NCI-H1436 (cell line): ENCODE measurements at regions not wholly inside any gene's neighbourhood (a gene's known extent, or its start where the extent isn't known, plus 50 kb on each side); places are given as distances from the start of the nearest gene placed in this dataset.
"Not testable (repeated sequence)": the region's sequence is repeated elsewhere in the genome, so short reads cannot be mapped to it uniquely, and the experiment has no call there.

Experiments used
- DNase-seq: peaks from one replicate; lab custom pipeline; 2025; lab: John Stamatoyannopoulos, UW

- no peak for DNase-seq
Observed at GRCh38 chr4:56142088-56142487, 193.3 kb downstream of the CEP135 start.

- DNase-seq, result no peak
Observed at GRCh38 chr4:56139241-56139827, 190.6 kb downstream of the CEP135 start.

- DNase-seq, result not testable (repeated sequence)
Observed at GRCh38 chr4:56134834-56135233, 186.1 kb downstream of the CEP135 start.

- no peak for DNase-seq
Observed at GRCh38 chr4:56134266-56134665, 185.5 kb downstream of the CEP135 start.

- DNase-seq, result no peak
Observed at GRCh38 chr4:56132835-56133234, 184.1 kb downstream of the CEP135 start.

GRCh38 chr4:56132188-56132587 is 183.4 kb downstream of the CEP135 start:
- not testable (repeated sequence) for DNase-seq

GRCh38 chr4:56130606-56131155 is 181.9 kb downstream of the CEP135 start:
- no peak for DNase-seq

- DNase-seq, result no peak
Observed at GRCh38 chr4:56129431-56129861, 180.7 kb downstream of the CEP135 start.

GRCh38 chr4:56128213-56128612 is 179.5 kb downstream of the CEP135 start:
- no peak for DNase-seq

GRCh38 chr4:56127716-56128115 is 179.0 kb downstream of the CEP135 start:
- no peak for DNase-seq

- DNase-seq, result no peak
Observed at GRCh38 chr4:56123547-56123946, 174.8 kb downstream of the CEP135 start.

GRCh38 chr4:56123051-56123450 is 174.3 kb downstream of the CEP135 start:
- DNase-seq, result no peak

- no peak for DNase-seq
Observed at GRCh38 chr4:56118845-56119244, 170.1 kb downstream of the CEP135 start.

GRCh38 chr4:56118055-56118454 is 169.3 kb downstream of the CEP135 start:
- DNase-seq, result peak; percentile 46

- no peak for DNase-seq
Observed at GRCh38 chr4:56115898-56116297, 167.2 kb downstream of the CEP135 start.

GRCh38 chr4:56112377-56112776 is 163.6 kb downstream of the CEP135 start:
- no peak for DNase-seq

GRCh38 chr4:56106180-56107147 is 157.7 kb downstream of the CEP135 start:
- no peak for DNase-seq

- no peak for DNase-seq
Observed at GRCh38 chr4:56104188-56104587, 155.4 kb downstream of the CEP135 start.

- peak; percentile 12 for DNase-seq
Observed at GRCh38 chr4:56102601-56103000, 153.9 kb downstream of the CEP135 start.

- DNase-seq, result no peak
Observed at GRCh38 chr4:56099378-56099786, 150.6 kb downstream of the CEP135 start.

GRCh38 chr4:56093576-56093975 is 144.8 kb downstream of the CEP135 start:
- no peak for DNase-seq

GRCh38 chr4:56092540-56092939 is 143.8 kb downstream of the CEP135 start:
- no peak for DNase-seq

- DNase-seq, result no peak
Observed at GRCh38 chr4:56086561-56086960, 137.8 kb downstream of the CEP135 start.
